ENCODE measurements at regions not wholly inside any gene's neighbourhood (a gene's known extent, or its start where the extent isn't known, plus 50 kb on each side); places are given as distances from the start of the nearest gene placed in this dataset.

- H2BK120ac ChIP-seq (ENCODE audit: low read depth, low read length) = no peak overlapping the region
- no peak overlapping the region for H2BK15ac ChIP-seq (ENCODE audit: low read length)
- no CpG with 5 or more reads among the region's 7 CpGs for WGBS, 2 donors (ENCODE audit: extremely low coverage in 2 of 2, insufficient read length in 2 of 2, insufficient replicate concordance in 1 of 2)
- no peak overlapping the region for H3K9ac ChIP-seq (ENCODE audit: low read depth, low read length, poor library complexity)
- H3K14ac ChIP-seq (ENCODE audit: low read length) = no peak overlapping the region
- no peak overlapping the region for H3K23ac ChIP-seq (ENCODE audit: low read depth, low read length, poor library complexity)
- no peak overlapping the region for H4K91ac ChIP-seq (ENCODE audit: low read depth, low read length, poor library complexity)
- no peak overlapping the region for H2BK12ac ChIP-seq (ENCODE audit: low read length)
- H3K4me3 ChIP-seq (ENCODE audit: low read length in 2 of 2) = no peak overlapping the region
- no peak overlapping the region for H3K4me2 ChIP-seq (ENCODE audit: insufficient read depth, low read length, poor library complexity, severe bottlenecking)
- DNase-seq (ENCODE audit: low spot score) = peak; percentile 64
- no peaks in the 10 kb centered on the region for H3K27me3 ChIP-seq (ENCODE audit: control insufficient read depth in 3 of 3, insufficient read depth in 3 of 3, low read depth in 1 of 3, low read length in 3 of 3)
- H2AK5ac ChIP-seq (ENCODE audit: low read depth, low read length) = no peak overlapping the region
- no peak overlapping the region for H3K4ac ChIP-seq (ENCODE audit: low read length)
- H3K18ac ChIP-seq (ENCODE audit: low read length) = no peak overlapping the region
- no peaks in the 10 kb centered on the region for H3K36me3 ChIP-seq (replicated peaks in 1 of 2; ENCODE audit: control insufficient read depth in 2 of 2, insufficient read depth in 2 of 2, low read length in 2 of 2)
- peak overlapping the region; percentile 29 for H2BK5ac ChIP-seq (ENCODE audit: low read length)
- peaks cover 2 to 13% of the 10 kb centered on the region in 2 donors for H3K4me1 ChIP-seq (ENCODE audit: control insufficient read depth in 2 of 2, insufficient read depth in 1 of 2, low read depth in 1 of 2, low read length in 2 of 2)
- H3K27ac ChIP-seq (replicated peaks; ENCODE audit: low read length) = peak overlapping the region; percentile 44
- H4K8ac ChIP-seq (ENCODE audit: low read depth, low read length) = no peak overlapping the region
- no peaks in the 10 kb centered on the region for H3K9me3 ChIP-seq (replicated peaks in 1 of 2; ENCODE audit: control insufficient read depth in 2 of 2, insufficient read depth in 1 of 2, low read depth in 1 of 2, low read length in 2 of 2)
- no peaks in the 10 kb centered on the region for H3K79me1 ChIP-seq (ENCODE audit: low read depth, low read length)
- H2AFZ ChIP-seq (ENCODE audit: low read length) = no peak overlapping the region
These were observed 107.7 kb downstream of the HNMT start for GRCh38 chr2:138071720-138072719.

DNA sequence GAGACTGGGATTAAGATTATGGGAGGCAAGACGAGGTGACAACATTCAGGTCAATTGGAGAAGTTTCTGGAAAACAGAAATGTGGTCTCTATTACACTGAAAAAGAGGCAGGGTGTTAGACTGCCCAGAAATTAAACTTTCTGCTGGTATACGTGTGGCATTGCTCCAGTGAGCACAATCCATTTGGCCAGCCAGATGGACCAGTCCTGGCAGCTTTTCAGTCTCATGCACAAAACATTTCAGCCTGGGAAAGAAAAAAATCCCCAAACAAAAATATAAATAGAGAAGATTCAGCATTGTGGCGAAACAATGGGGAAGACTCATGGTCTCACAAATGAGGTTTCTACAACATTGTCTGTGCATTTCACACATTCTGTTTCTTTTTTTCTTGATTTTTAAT, 113.9 kb downstream of the HNMT start:
- no peaks in the 10 kb centered on the region for H3K36me3 ChIP-seq (replicated peaks in 1 of 2; ENCODE audit: control insufficient read depth in 2 of 2, insufficient read depth in 2 of 2, low read length in 2 of 2)
- no peak overlapping the region for H2BK5ac ChIP-seq (ENCODE audit: low read length)
- H2AFZ ChIP-seq (ENCODE audit: low read length) = no peak overlapping the region
- H3K4me1 ChIP-seq (ENCODE audit: control insufficient read depth in 2 of 2, insufficient read depth in 1 of 2, low read depth in 1 of 2, low read length in 2 of 2) = no peaks in the 10 kb centered on the region
- no peaks in the 10 kb centered on the region for H3K9me3 ChIP-seq (replicated peaks in 1 of 2; ENCODE audit: control insufficient read depth in 2 of 2, insufficient read depth in 1 of 2, low read depth in 1 of 2, low read length in 2 of 2)
- H2BK12ac ChIP-seq (ENCODE audit: low read length) = no peak overlapping the region
- H2AK5ac ChIP-seq (ENCODE audit: low read depth, low read length) = no peak overlapping the region
- H3K23ac ChIP-seq (ENCODE audit: low read depth, low read length, poor library complexity) = no peak overlapping the region
- no peak overlapping the region for H3K27ac ChIP-seq (replicated peaks; ENCODE audit: low read length)
- no peak overlapping the region for H2BK120ac ChIP-seq (ENCODE audit: low read depth, low read length)
- no peak overlapping the region for H3K14ac ChIP-seq (ENCODE audit: low read length)
- no peaks in the 10 kb centered on the region for H3K27me3 ChIP-seq (ENCODE audit: control insufficient read depth in 3 of 3, insufficient read depth in 3 of 3, low read depth in 1 of 3, low read length in 3 of 3)
- H3K18ac ChIP-seq (ENCODE audit: low read length) = no peak overlapping the region
- H4K8ac ChIP-seq (ENCODE audit: low read depth, low read length) = no peak overlapping the region
- no peak overlapping the region for H3K4ac ChIP-seq (ENCODE audit: low read length)
- no peak overlapping the region for H3K9ac ChIP-seq (ENCODE audit: low read depth, low read length, poor library complexity)
- WGBS, 2 donors (ENCODE audit: extremely low coverage in 2 of 2, insufficient read length in 2 of 2, insufficient replicate concordance in 1 of 2) = no CpG with 5 or more reads among the region's 3 CpGs
- H2BK15ac ChIP-seq (ENCODE audit: low read length) = no peak overlapping the region
- no peak overlapping the region for H4K91ac ChIP-seq (ENCODE audit: low read depth, low read length, poor library complexity)
- H3K4me2 ChIP-seq (ENCODE audit: insufficient read depth, low read length, poor library complexity, severe bottlenecking) = no peak overlapping the region
- no peak for DNase-seq (ENCODE audit: low spot score)
- H3K4me3 ChIP-seq (ENCODE audit: low read length in 2 of 2) = no peak overlapping the region
- H3K79me1 ChIP-seq (ENCODE audit: low read depth, low read length) = no peaks in the 10 kb centered on the region

GRCh38 chr2:138079976-138080375, 115.7 kb downstream of the HNMT start:
- no peak overlapping the region for H2AFZ ChIP-seq (ENCODE audit: low read length)
- H3K27ac ChIP-seq (replicated peaks; ENCODE audit: low read length) = no peak overlapping the region
- H2BK15ac ChIP-seq (ENCODE audit: low read length) = no peak overlapping the region
- H3K4me1 ChIP-seq (ENCODE audit: control insufficient read depth in 2 of 2, insufficient read depth in 1 of 2, low read depth in 1 of 2, low read length in 2 of 2) = no peaks in the 10 kb centered on the region
- WGBS, 2 donors (ENCODE audit: extremely low coverage in 2 of 2, insufficient read length in 2 of 2, insufficient replicate concordance in 1 of 2) = no CpG with 5 or more reads among the region's 2 CpGs
- no peak overlapping the region for H4K91ac ChIP-seq (ENCODE audit: low read depth, low read length, poor library complexity)
- no peak overlapping the region for H2BK120ac ChIP-seq (ENCODE audit: low read depth, low read length)
- H3K23ac ChIP-seq (ENCODE audit: low read depth, low read length, poor library complexity) = no peak overlapping the region
- H3K36me3 ChIP-seq (replicated peaks in 1 of 2; ENCODE audit: control insufficient read depth in 2 of 2, insufficient read depth in 2 of 2, low read length in 2 of 2) = no peaks in the 10 kb centered on the region
- no peak overlapping the region for H3K4ac ChIP-seq (ENCODE audit: low read length)
- H3K18ac ChIP-seq (ENCODE audit: low read length) = no peak overlapping the region
- no peak overlapping the region for H3K4me2 ChIP-seq (ENCODE audit: insufficient read depth, low read length, poor library complexity, severe bottlenecking)
- H3K9me3 ChIP-seq (replicated peaks in 1 of 2; ENCODE audit: control insufficient read depth in 2 of 2, insufficient read depth in 1 of 2, low read depth in 1 of 2, low read length in 2 of 2) = no peaks in the 10 kb centered on the region
- no peak overlapping the region for H3K9ac ChIP-seq (ENCODE audit: low read depth, low read length, poor library complexity)
- H3K79me1 ChIP-seq (ENCODE audit: low read depth, low read length) = no peaks in the 10 kb centered on the region
- H3K27me3 ChIP-seq (ENCODE audit: control insufficient read depth in 3 of 3, insufficient read depth in 3 of 3, low read depth in 1 of 3, low read length in 3 of 3) = no peaks in the 10 kb centered on the region
- no peak overlapping the region for H2BK5ac ChIP-seq (ENCODE audit: low read length)
- H3K4me3 ChIP-seq (ENCODE audit: low read length in 2 of 2) = no peak overlapping the region
- H4K8ac ChIP-seq (ENCODE audit: low read depth, low read length) = no peak overlapping the region
- no peak overlapping the region for H3K14ac ChIP-seq (ENCODE audit: low read length)
- no peak for DNase-seq (ENCODE audit: low spot score)
- no peak overlapping the region for H2AK5ac ChIP-seq (ENCODE audit: low read depth, low read length)
- no peak overlapping the region for H2BK12ac ChIP-seq (ENCODE audit: low read length)

DNA sequence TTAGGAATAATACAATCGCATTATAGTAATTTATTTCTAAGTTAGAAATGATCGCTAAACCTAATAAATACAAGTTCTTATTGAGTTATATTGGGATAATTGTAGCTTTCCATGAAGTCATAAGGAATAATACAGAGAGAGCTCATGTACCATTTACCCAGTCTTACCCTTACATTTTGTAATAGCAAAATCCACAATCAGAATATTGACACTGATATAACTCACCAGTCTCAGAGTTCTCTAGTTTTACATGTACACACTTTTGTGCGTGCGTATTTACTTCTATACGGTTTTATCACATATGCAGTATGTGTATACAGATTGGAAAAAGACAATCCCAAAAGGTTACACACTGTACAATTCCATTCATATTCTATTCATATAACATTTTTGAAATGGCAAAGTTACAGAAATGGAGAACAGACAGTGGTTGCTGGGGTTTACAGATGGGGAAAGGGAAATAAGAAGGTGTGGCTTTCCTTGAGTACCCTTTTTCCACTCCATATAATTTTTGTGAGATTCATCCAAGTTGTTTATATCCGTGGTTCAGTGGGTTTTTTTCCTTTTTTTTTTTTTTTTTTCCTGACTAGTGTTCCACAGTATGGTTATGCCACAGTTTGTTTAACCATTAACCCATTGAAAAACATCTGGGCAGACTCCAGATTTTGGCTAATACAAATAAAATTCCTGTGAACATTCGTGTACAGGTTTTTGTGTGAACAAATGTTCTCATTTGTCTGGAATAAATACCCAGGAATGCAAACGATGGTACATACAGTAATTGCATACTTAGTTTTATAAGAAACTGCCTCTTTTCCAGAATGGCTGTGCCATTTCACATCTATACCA, 117.2 kb downstream of the HNMT start:
- Histone ChIP-seq H3K4ac (ENCODE audit: low read length) (no peak overlapping the region), H3K4me3 (ENCODE audit: low read length in 2 of 2) (no peak overlapping the region), H2AFZ (ENCODE audit: low read length) (no peak overlapping the region), H3K23ac (ENCODE audit: low read depth, low read length, poor library complexity) (no peak overlapping the region), H3K9me3 (replicated peaks in 1 of 2; ENCODE audit: control insufficient read depth in 2 of 2, insufficient read depth in 1 of 2, low read depth in 1 of 2, low read length in 2 of 2) (no peaks in the 10 kb centered on the region), H3K14ac (ENCODE audit: low read length) (no peak overlapping the region), H3K4me2 (ENCODE audit: insufficient read depth, low read length, poor library complexity, severe bottlenecking) (no peak overlapping the region), H3K9ac (ENCODE audit: low read depth, low read length, poor library complexity) (no peak overlapping the region), H3K27ac (replicated peaks; ENCODE audit: low read length) (no peak overlapping the region), H3K18ac (ENCODE audit: low read length) (no peak overlapping the region), H2AK5ac (ENCODE audit: low read depth, low read length) (no peak overlapping the region), H4K91ac (ENCODE audit: low read depth, low read length, poor library complexity) (no peak overlapping the region), H3K36me3 (replicated peaks in 1 of 2; ENCODE audit: control insufficient read depth in 2 of 2, insufficient read depth in 2 of 2, low read length in 2 of 2) (no peaks in the 10 kb centered on the region), H4K8ac (ENCODE audit: low read depth, low read length) (no peak overlapping the region), H2BK120ac (ENCODE audit: low read depth, low read length) (no peak overlapping the region), H2BK12ac (ENCODE audit: low read length) (no peak overlapping the region), H2BK15ac (ENCODE audit: low read length) (no peak overlapping the region), H3K4me1 (ENCODE audit: control insufficient read depth in 2 of 2, insufficient read depth in 1 of 2, low read depth in 1 of 2, low read length in 2 of 2) (no peaks in the 10 kb centered on the region), H3K27me3 (ENCODE audit: control insufficient read depth in 3 of 3, insufficient read depth in 3 of 3, low read depth in 1 of 3, low read length in 3 of 3) (no peaks in the 10 kb centered on the region), H2BK5ac (ENCODE audit: low read length) (no peak overlapping the region), H3K79me1 (ENCODE audit: low read depth, low read length) (no peaks in the 10 kb centered on the region)
- WGBS, 2 donors (ENCODE audit: extremely low coverage in 2 of 2, insufficient read length in 2 of 2, insufficient replicate concordance in 1 of 2) = no CpG with 5 or more reads among the region's 8 CpGs
- DNase-seq (ENCODE audit: low spot score) = no peak

Measured in neuronal stem cell (in vitro differentiated cells).